ENCODE measurements at regions not wholly inside any gene's neighbourhood (a gene's known extent, or its start where the extent isn't known, plus 50 kb on each side); places are given as distances from the start of the nearest gene placed in this dataset.

GRCh38 chr9:86675805-86676204 lies 271.5 kb downstream of the GAS1 start:
- ATAC-seq: peak; percentile 52; the same call in 1 of the 3 replicates

GRCh38 chr9:86674487-86674886 lies 272.8 kb downstream of the GAS1 start:
- peak; percentile 73 for ATAC-seq
- TF ChIP-seq ZFP3 (CRISPR knock-in tag; IDR thresholded peaks at IDR 0.05) (no peak), CSRNP3 (CRISPR knock-in tag; IDR thresholded peaks at IDR 0.05) (no peak), SNAI2 (CRISPR knock-in tag; IDR thresholded peaks at IDR 0.05) (no peak), ZNF70 (CRISPR knock-in tag; IDR thresholded peaks at IDR 0.05) (no peak), ISL1 (CRISPR knock-in tag; IDR thresholded peaks at IDR 0.05) (no peak), TOX (CRISPR knock-in tag; IDR thresholded peaks at IDR 0.05; ENCODE audit: borderline replicate concordance) (no peak), TSHZ2 (CRISPR knock-in tag; IDR thresholded peaks at IDR 0.05) (no peak), BACH2 (CRISPR knock-in tag; IDR thresholded peaks at IDR 0.05; ENCODE audit: borderline replicate concordance) (no peak), TCF4 (CRISPR knock-in tag; IDR thresholded peaks at IDR 0.05; ENCODE audit: borderline replicate concordance) (no peak), PATZ1 (CRISPR knock-in tag; IDR thresholded peaks at IDR 0.05; ENCODE audit: borderline replicate concordance) (no peak)

More at GRCh38 chr9:86675805-86676204, 271.5 kb downstream of the GAS1 start:
- TF ChIP-seq ARNTL (CRISPR knock-in tag; IDR thresholded peaks at IDR 0.05; ENCODE audit: borderline replicate concordance, low read depth) (no peak), PPARA (CRISPR knock-in tag; IDR thresholded peaks at IDR 0.05; ENCODE audit: borderline replicate concordance) (no peak), SNAI2 (CRISPR knock-in tag; IDR thresholded peaks at IDR 0.05) (no peak), PATZ1 (CRISPR knock-in tag; IDR thresholded peaks at IDR 0.05; ENCODE audit: borderline replicate concordance) (no peak), TSHZ2 (CRISPR knock-in tag; IDR thresholded peaks at IDR 0.05) (no peak), GLIS3 (CRISPR knock-in tag; IDR thresholded peaks at IDR 0.05) (no peak), CSRNP3 (CRISPR knock-in tag; IDR thresholded peaks at IDR 0.05) (no peak), POU6F1 (CRISPR knock-in tag; IDR thresholded peaks at IDR 0.05; ENCODE audit: borderline replicate concordance, low read depth) (no peak), ZNF8 (CRISPR knock-in tag; IDR thresholded peaks at IDR 0.05) (no peak), BACH2 (CRISPR knock-in tag; IDR thresholded peaks at IDR 0.05; ENCODE audit: borderline replicate concordance) (no peak), ZNF565 (CRISPR knock-in tag; conservative IDR thresholded peaks at IDR 0.05; ENCODE audit: low read depth) (no peak), ISL1 (CRISPR knock-in tag; IDR thresholded peaks at IDR 0.05) (no peak), ZFP3 (CRISPR knock-in tag; IDR thresholded peaks at IDR 0.05) (no peak)
